HFFc6 (cell line): ENCODE measurements at regions not wholly inside any gene's neighbourhood (a gene's known extent, or its start where the extent isn't known, plus 50 kb on each side); places are given as distances from the start of the nearest gene placed in this dataset.

Experiments used
- DNase-seq: peaks from one replicate; pipeline ENCODE4 v3.0.0-alpha.2; 2018
- H3K27ac Mint-ChIP-seq: 2 replicates; pipeline ENCODE4 v1.8.0; 2020; ENCODE audit warnings: mild to moderate bottlenecking, mixed read lengths
- H3K27me3 Mint-ChIP-seq: 2 replicates; pipeline ENCODE4 v1.8.0; 2021; ENCODE audit warnings: mild to moderate bottlenecking, moderate library complexity, mixed read lengths; ENCODE audit not compliant: insufficient read depth
- H3K36me3 Mint-ChIP-seq: 2 replicates; pipeline ENCODE4 v1.8.0; 2021; ENCODE audit warnings: low read depth, mixed read lengths
- H3K4me1 Mint-ChIP-seq: 2 replicates; pipeline ENCODE4 v1.8.0; 2020; ENCODE audit warnings: low read depth, mixed read lengths
- H3K4me3 Mint-ChIP-seq: 2 replicates; pipeline ENCODE4 v1.8.0; 2020; ENCODE audit warnings: mild to moderate bottlenecking, moderate library complexity, mixed read lengths
- H3K9me3 Mint-ChIP-seq: 2 replicates; pipeline ENCODE4 v1.8.0; 2020; ENCODE audit warnings: mild to moderate bottlenecking, mixed read lengths
- TF ChIP-seq, protein P1 (sequence below): fragments of 200-600 bp; sonication (generic); IDR thresholded peaks from 2 replicates; pipeline ENCODE4 v1.5.0; 2021; ENCODE audit warnings: antibody characterized with exemption, mild to moderate bottlenecking

DNA sequence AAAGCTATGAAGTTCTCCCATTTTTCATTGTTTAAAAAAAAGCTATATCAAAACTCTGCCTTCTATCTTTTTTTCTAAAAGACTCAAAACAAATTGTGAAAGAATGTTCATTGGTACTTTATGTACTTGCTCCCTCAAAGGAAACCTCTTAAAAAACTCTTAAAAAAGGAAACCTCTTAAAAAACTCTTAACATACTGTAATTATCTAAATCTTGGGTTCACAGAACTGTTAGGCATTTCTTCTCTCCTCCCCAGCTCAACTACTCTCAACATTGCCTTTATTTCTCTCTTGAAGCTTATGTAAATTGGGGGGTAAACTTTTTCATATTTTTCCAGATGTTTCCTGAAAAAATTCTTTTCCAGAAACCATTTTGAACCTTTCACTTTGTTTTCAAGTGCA is 330.5 kb upstream of the SLC39A10 start:
- Mint-ChIP-seq H3K27me3 (no peaks in the 10 kb centered on the region; the same call in 1 of the 2 replicates), H3K36me3 (no peaks in the 10 kb centered on the region), H3K27ac (no peak overlapping the region), H3K4me3 (no peak overlapping the region), H3K4me1 (peaks cover 6% of the 10 kb centered on the region; the same call in 1 of the 2 replicates), H3K9me3 (no peaks in the 10 kb centered on the region)
- DNase-seq, result no peak
- TF ChIP-seq, protein P1, sequence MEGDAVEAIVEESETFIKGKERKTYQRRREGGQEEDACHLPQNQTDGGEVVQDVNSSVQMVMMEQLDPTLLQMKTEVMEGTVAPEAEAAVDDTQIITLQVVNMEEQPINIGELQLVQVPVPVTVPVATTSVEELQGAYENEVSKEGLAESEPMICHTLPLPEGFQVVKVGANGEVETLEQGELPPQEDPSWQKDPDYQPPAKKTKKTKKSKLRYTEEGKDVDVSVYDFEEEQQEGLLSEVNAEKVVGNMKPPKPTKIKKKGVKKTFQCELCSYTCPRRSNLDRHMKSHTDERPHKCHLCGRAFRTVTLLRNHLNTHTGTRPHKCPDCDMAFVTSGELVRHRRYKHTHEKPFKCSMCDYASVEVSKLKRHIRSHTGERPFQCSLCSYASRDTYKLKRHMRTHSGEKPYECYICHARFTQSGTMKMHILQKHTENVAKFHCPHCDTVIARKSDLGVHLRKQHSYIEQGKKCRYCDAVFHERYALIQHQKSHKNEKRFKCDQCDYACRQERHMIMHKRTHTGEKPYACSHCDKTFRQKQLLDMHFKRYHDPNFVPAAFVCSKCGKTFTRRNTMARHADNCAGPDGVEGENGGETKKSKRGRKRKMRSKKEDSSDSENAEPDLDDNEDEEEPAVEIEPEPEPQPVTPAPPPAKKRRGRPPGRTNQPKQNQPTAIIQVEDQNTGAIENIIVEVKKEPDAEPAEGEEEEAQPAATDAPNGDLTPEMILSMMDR, result no peak

DNA sequence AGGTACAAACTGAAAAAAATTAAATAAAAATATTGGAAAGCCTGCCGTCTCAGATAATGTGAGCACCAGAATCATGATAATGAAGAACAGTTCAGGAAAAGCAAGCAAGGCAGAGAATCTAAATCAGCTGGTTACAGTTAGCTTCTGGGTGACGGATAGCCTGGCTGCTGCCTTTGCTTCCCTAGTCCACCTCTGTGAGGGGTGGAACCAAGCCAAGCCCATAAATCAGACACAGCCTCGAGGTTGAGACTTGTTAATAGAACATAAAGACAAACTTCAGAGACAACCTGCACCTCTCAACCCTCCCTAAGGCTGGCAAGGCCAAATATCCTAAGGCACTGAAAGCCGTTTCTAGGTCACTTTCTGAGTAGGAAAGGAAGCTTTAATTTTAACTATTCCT is 334.7 kb upstream of the SLC39A10 start:
- Mint-ChIP-seq H3K4me3 (no peak overlapping the region), H3K27ac (no peak overlapping the region), H3K4me1 (peaks cover 36% of the 10 kb centered on the region), H3K36me3 (no peaks in the 10 kb centered on the region), H3K9me3 (no peaks in the 10 kb centered on the region), H3K27me3 (no peaks in the 10 kb centered on the region)
- TF ChIP-seq, protein P1, result no peak
- no peak for DNase-seq

DNA sequence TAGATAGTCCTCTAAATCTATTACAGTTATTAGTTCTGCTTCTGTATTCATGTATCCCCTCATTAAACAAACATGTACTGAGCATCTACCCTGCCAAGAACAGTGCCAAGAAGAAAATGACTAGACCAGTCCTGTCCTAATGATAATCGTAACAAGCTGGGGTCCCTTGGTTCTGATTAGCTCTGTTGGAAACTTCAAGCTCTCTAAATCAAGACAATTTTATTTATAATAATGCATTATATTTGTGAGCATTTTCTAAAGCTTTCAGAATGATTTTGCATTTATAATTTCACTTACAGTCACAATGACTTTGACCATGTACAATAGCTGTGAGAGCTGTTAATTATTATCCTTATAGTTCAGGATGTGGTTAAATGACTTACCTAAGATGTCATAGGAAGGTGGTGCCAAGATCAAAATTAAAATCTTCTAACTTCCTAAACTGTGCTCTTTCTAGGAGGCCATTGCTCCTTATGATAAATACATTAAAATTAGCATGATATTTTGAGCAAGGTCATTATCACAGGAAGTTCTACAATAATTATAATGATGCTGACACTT is 336.5 kb upstream of the SLC39A10 start:
- Mint-ChIP-seq H3K27ac (0 out of 2 replicates have a peak overlapping the region, but pooled peaks have one; percentile 20), H3K36me3 (no peaks in the 10 kb centered on the region), H3K4me1 (peaks cover 36% of the 10 kb centered on the region), H3K9me3 (no peaks in the 10 kb centered on the region), H3K4me3 (no peak overlapping the region; the same call in 1 of the 2 replicates), H3K27me3 (no peaks in the 10 kb centered on the region)
- TF ChIP-seq, protein P1, result no peak
- DNase-seq, result no peak

DNA sequence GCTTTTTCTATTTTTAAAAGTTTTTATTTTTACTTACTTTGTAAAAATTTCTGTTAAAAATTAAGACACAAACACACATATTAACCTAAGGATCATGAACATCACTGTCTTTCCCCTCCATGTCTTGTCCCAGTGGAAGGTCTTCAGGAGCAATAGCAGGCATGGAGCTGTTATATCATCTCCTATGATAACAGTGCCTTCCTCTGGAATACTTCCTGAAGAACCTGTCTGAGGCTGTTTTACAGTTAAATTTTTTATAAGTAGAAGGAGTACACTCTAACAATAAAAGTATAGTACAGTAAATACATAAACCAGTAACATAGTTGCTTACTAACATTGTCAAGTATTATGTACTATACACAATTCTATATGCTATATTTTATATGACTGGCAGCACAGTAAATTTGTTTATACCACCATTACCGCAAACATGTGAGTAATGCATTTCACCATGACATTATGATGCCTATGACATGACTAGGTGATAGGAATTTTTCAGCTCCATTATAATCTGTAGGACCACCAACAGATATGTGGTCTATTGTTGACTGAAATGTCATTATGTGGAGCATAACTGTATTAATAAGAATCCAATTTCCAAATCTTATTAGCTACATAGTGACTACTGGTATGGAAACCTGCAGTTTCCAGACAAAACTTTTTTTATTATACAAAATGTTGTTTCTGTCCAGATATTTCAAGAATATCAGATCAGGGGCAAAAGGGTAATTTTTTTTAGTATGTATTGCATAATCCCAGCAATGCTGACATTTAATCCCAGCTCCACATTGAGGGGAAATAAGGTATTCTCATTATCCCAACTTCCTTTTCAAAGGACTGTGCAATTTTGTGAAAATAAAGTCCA is 337.2 kb upstream of the SLC39A10 start:
- Mint-ChIP-seq H3K4me1 (peaks cover 36% of the 10 kb centered on the region), H3K9me3 (no peaks in the 10 kb centered on the region), H3K27me3 (no peaks in the 10 kb centered on the region), H3K36me3 (no peaks in the 10 kb centered on the region), H3K4me3 (peak overlapping the region; percentile 39), H3K27ac (peak overlapping the region; percentile 56)
- TF ChIP-seq, protein P1, result no peak
- peak; percentile 35 for DNase-seq

DNA sequence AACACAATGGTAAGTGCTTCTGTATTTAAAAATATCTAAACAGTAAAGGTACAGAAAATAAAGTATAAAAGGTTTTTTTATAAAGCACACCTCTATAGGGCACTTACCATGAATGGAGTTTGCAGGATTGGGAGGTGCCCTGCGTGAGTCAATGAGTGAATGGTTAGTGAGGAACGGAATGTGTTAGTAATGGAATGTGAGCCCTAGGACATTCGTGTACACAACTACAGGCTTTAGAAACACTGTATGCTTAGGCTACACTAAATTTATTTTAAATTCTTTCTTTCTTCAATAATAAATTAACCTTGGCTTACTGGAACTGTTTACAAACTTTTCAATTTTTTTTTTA is 337.9 kb upstream of the SLC39A10 start:
- Mint-ChIP-seq H3K36me3 (no peaks in the 10 kb centered on the region), H3K9me3 (no peaks in the 10 kb centered on the region), H3K27ac (peak overlapping the region; percentile 10; the same call in 1 of the 2 replicates), H3K4me1 (peaks cover 36% of the 10 kb centered on the region), H3K27me3 (no peaks in the 10 kb centered on the region), H3K4me3 (peak overlapping the region; percentile 3; the same call in 1 of the 2 replicates)
- TF ChIP-seq, protein P1, result no peak
- DNase-seq, result peak; percentile 56
